H9 (cell line): ENCODE measurements at regions not wholly inside any gene's neighbourhood (a gene's known extent, or its start where the extent isn't known, plus 50 kb on each side); places are given as distances from the start of the nearest gene placed in this dataset.

Experiments used
- DNase-seq: peaks from one replicate; pipeline ENCODE4 v3.0.0-alpha.2; 2017
- H2AFZ ChIP-seq: one replicate; pipeline ENCODE4 v1.6.1; 2013; ENCODE audit warnings: mild to moderate bottlenecking, low read length, control low read depth, moderate library complexity
- H2AK5ac ChIP-seq: 2 replicates; pipeline ENCODE4 v1.6.1; 2013; ENCODE audit warnings: low read length, control low read depth, mixed read lengths; ENCODE audit not compliant: insufficient read length
- H2BK120ac ChIP-seq: one replicate; pipeline ENCODE4 v1.6.1; 2013; ENCODE audit warnings: low read depth, mild to moderate bottlenecking, low read length, control low read depth, inconsistent platforms; ENCODE audit not compliant: poor library complexity, severe bottlenecking
- H2BK12ac ChIP-seq: 2 replicates; pipeline ENCODE4 v1.6.1; 2013; ENCODE audit warnings: low read length, control low read depth, mixed read lengths, low read depth; ENCODE audit not compliant: insufficient read length
- H2BK15ac ChIP-seq: 2 replicates; pipeline ENCODE4 v1.6.1; 2013; ENCODE audit warnings: low read depth, low read length, control low read depth
- H2BK20ac ChIP-seq: one replicate; pipeline ENCODE4 v1.6.1; 2013; ENCODE audit warnings: low read depth, mild to moderate bottlenecking, low read length, control low read depth, inconsistent platforms; ENCODE audit not compliant: poor library complexity, severe bottlenecking
- H2BK5ac ChIP-seq: 2 replicates; pipeline ENCODE4 v1.6.1; 2013; ENCODE audit warnings: low read length, control low read depth, mixed read lengths; ENCODE audit not compliant: insufficient read length
- H3K14ac ChIP-seq: 2 replicates; pipeline ENCODE4 v1.6.1; 2013; ENCODE audit warnings: low read length, control low read depth; ENCODE audit not compliant: insufficient read depth
- H3K18ac ChIP-seq: 2 replicates; pipeline ENCODE4 v1.6.1; 2013; ENCODE audit warnings: low read depth, mild to moderate bottlenecking, mixed read lengths, low read length, control low read depth; ENCODE audit not compliant: insufficient read length
- H3K23ac ChIP-seq: 2 replicates; pipeline ENCODE4 v1.6.1; 2013; ENCODE audit warnings: low read length, control low read depth, mixed read lengths, low read depth; ENCODE audit not compliant: insufficient read length
- H3K23me2 ChIP-seq: 2 replicates; pipeline ENCODE4 v1.6.1; 2013; ENCODE audit warnings: low read depth, mild to moderate bottlenecking, mixed read lengths, low read length, control low read depth; ENCODE audit not compliant: insufficient read length, poor library complexity, severe bottlenecking
- H3K27ac ChIP-seq: 2 replicates; pipeline ENCODE4 v1.5.1; 2013; ENCODE audit warnings: low read length, control low read depth, mixed read lengths, low read depth; ENCODE audit not compliant: insufficient read length
- H3K27me3 ChIP-seq: 2 replicates; pipeline ENCODE4 v1.6.1; 2013; ENCODE audit warnings: low read length, control low read depth, inconsistent platforms; ENCODE audit not compliant: insufficient read depth
- H3K4ac ChIP-seq: 2 replicates; pipeline ENCODE4 v1.6.1; 2013; ENCODE audit warnings: low read depth, mild to moderate bottlenecking, control low read depth, inconsistent platforms, low read length, moderate library complexity
- H3K4me1 ChIP-seq: 2 replicates; pipeline ENCODE4 v1.6.1; 2013; ENCODE audit warnings: low read length, control low read depth, inconsistent platforms; ENCODE audit not compliant: insufficient read depth
- H3K4me2 ChIP-seq: 2 replicates; pipeline ENCODE4 v1.6.1; 2013; ENCODE audit warnings: low read length, control low read depth, mixed read lengths; ENCODE audit not compliant: insufficient read length, insufficient read depth
- H3K56ac ChIP-seq: 2 replicates; pipeline ENCODE4 v1.6.1; 2013; ENCODE audit warnings: low read depth, mild to moderate bottlenecking, mixed read lengths, low read length, control low read depth; ENCODE audit not compliant: insufficient read length
- H3K79me1 ChIP-seq: 2 replicates; pipeline ENCODE4 v1.6.1; 2013; ENCODE audit warnings: low read depth, mild to moderate bottlenecking, moderate library complexity, low read length, control low read depth, inconsistent platforms; ENCODE audit not compliant: insufficient read depth, poor library complexity, severe bottlenecking
- H3K79me2 ChIP-seq: 2 replicates; pipeline ENCODE4 v1.6.1; 2013; ENCODE audit warnings: low read length, control low read depth, inconsistent platforms; ENCODE audit not compliant: insufficient read depth
- H3K9ac ChIP-seq: 2 replicates; pipeline ENCODE4 v1.6.1; 2013; ENCODE audit warnings: low read length, control low read depth, mixed read lengths; ENCODE audit not compliant: insufficient read length; ENCODE audit errors: extremely low read depth
- H3K9me3 ChIP-seq: one replicate; pipeline ENCODE4 v1.6.1; 2013; ENCODE audit warnings: low read depth, low read length, inconsistent platforms; ENCODE audit not compliant: control insufficient read depth
- H3T11ph ChIP-seq: one replicate; pipeline ENCODE4 v1.6.1; 2013; ENCODE audit warnings: mild to moderate bottlenecking, low read length, control low read depth, inconsistent platforms
- H4K20me1 ChIP-seq: one replicate; pipeline ENCODE4 v1.6.1; 2013; ENCODE audit not compliant: control insufficient read depth, insufficient read length, insufficient read depth
- H4K5ac ChIP-seq: 2 replicates; pipeline ENCODE4 v1.6.1; 2013; ENCODE audit warnings: low read depth, mild to moderate bottlenecking, mixed read lengths, low read length, control low read depth; ENCODE audit not compliant: insufficient read length
- H4K8ac ChIP-seq: replicated peaks from 2 replicates; pipeline ENCODE4 v1.6.1; 2013; ENCODE audit warnings: low read length, control low read depth, mixed read lengths, low read depth; ENCODE audit not compliant: insufficient read length
- H4K91ac ChIP-seq: 2 replicates; pipeline ENCODE4 v1.6.1; 2013; ENCODE audit warnings: low read depth, mild to moderate bottlenecking, moderate library complexity, mixed read lengths, low read length, control low read depth; ENCODE audit not compliant: insufficient read length
- H3K27ac Mint-ChIP-seq, 3 experiments: 2 replicates in 2 of 3; 3 replicates in 1 of 3; pipeline ENCODE4 v1.8.0; 2020 to 2021; ENCODE audit warnings: mixed read lengths in 3 of 3, mild to moderate bottlenecking in 1 of 3, moderate library complexity in 1 of 3
- H3K27me3 Mint-ChIP-seq: 2 replicates; pipeline ENCODE4 v1.8.0; 2021; ENCODE audit warnings: low read depth, mild to moderate bottlenecking, moderate library complexity, mixed read lengths
- H3K36me3 Mint-ChIP-seq, 3 experiments: 2 replicates in 2 of 3; 3 replicates in 1 of 3; pipeline ENCODE4 v1.8.0; 2020 to 2021; ENCODE audit warnings: low read depth in 3 of 3, mixed read lengths in 3 of 3; ENCODE audit not compliant: insufficient read depth in 1 of 3
- H3K4me1 Mint-ChIP-seq, 2 experiments: 2 replicates each; pipeline ENCODE4 v1.8.0; 2020; ENCODE audit warnings: mixed read lengths in 2 of 2
- H3K4me3 Mint-ChIP-seq, 2 experiments: 2 replicates in 1 of 2; 3 replicates in 1 of 2; pipeline ENCODE4 v1.8.0; 2020 to 2021; ENCODE audit warnings: mild to moderate bottlenecking in 2 of 2, mixed read lengths in 2 of 2, moderate library complexity in 1 of 2
- H3K9me3 Mint-ChIP-seq, 2 experiments: 2 replicates in 1 of 2; 3 replicates in 1 of 2; pipeline ENCODE4 v1.8.0; 2020; ENCODE audit warnings: mild to moderate bottlenecking in 2 of 2, mixed read lengths in 2 of 2, moderate library complexity in 1 of 2
- WGBS: extraction: QIAGEN DNeasy Blood & Tissue Kit; methylation state at CpG from one replicate; pipeline ENCODE4 v1.1.7; 2013; ENCODE audit warnings: missing lambda C conversion rate, low lambda C conversion rate, mixed read lengths; ENCODE audit not compliant: insufficient read length; ENCODE audit errors: extremely low coverage; 5-methylcytosine and 5-hydroxymethylcytosine counted together
- TF ChIP-seq, protein P1 (sequence below): fragments of 200-600 bp; sonication (generic); conservative IDR thresholded peaks from 3 replicates; pipeline ENCODE4 v1.8.0; 2021; ENCODE audit warnings: antibody characterized with exemption, mild to moderate bottlenecking

DNA sequence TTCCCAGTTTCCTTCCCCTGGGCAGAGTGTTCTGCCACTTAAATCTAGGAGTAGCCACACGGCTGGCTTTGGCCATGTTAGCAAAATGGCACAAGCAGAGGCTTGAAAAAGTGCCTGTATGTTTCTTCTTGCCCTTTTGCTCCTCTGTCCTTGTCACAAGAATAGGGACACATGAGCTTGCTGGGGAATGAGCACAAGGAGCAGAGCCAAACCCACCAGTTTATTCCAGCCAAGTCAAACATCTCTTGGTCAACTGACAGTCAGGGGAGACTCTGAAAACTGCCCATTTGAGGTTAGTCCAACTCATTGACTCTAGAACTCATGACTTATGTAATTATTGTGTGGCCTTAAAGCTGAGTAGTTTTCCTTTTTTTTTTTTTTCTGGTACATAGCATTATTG, 739.7 kb upstream of the FZD8 start:
- Histone ChIP-seq H3K4me2 (no peak overlapping the region), H3K4me1 (no peaks in the 10 kb centered on the region), H2BK20ac (no peak overlapping the region), H2AFZ (no peak overlapping the region), H3K18ac (no peak overlapping the region), H3K23ac (no peak overlapping the region), H3K79me2 (no peaks in the 10 kb centered on the region), H3K9ac (no peak overlapping the region), H2BK12ac (no peak overlapping the region), H3K4ac (no peak overlapping the region), H3K14ac (no peak overlapping the region), H3K23me2 (no peaks in the 10 kb centered on the region), H3K79me1 (no peaks in the 10 kb centered on the region), H2BK15ac (no peak overlapping the region), H2BK5ac (no peak overlapping the region), H3K56ac (no peak overlapping the region), H3K9me3 (no peaks in the 10 kb centered on the region), H2AK5ac (no peak overlapping the region), H3K27me3 (no peaks in the 10 kb centered on the region), H3T11ph (no peak overlapping the region), H4K91ac (no peak overlapping the region), H3K27ac (no peak overlapping the region), H2BK120ac (no peak overlapping the region), H4K5ac (no peak overlapping the region), H4K8ac (no peak overlapping the region), H4K20me1 (peaks cover 2% of the 10 kb centered on the region)
- Mint-ChIP-seq H3K9me3 (0 out of 5 replicates have a peak, but pooled peaks cover 0 to 2% of the 10 kb centered on the region in 2 experiments), H3K36me3 (no peaks in the 10 kb centered on the region), H3K4me3 (no peak overlapping the region), H3K4me1 (no peaks in the 10 kb centered on the region), H3K27me3 (no peaks in the 10 kb centered on the region), H3K27ac (no peak overlapping the region)
- DNase-seq: no peak
- WGBS: no CpG with 5 or more reads among the region's 1 CpG
- TF ChIP-seq, protein P1, sequence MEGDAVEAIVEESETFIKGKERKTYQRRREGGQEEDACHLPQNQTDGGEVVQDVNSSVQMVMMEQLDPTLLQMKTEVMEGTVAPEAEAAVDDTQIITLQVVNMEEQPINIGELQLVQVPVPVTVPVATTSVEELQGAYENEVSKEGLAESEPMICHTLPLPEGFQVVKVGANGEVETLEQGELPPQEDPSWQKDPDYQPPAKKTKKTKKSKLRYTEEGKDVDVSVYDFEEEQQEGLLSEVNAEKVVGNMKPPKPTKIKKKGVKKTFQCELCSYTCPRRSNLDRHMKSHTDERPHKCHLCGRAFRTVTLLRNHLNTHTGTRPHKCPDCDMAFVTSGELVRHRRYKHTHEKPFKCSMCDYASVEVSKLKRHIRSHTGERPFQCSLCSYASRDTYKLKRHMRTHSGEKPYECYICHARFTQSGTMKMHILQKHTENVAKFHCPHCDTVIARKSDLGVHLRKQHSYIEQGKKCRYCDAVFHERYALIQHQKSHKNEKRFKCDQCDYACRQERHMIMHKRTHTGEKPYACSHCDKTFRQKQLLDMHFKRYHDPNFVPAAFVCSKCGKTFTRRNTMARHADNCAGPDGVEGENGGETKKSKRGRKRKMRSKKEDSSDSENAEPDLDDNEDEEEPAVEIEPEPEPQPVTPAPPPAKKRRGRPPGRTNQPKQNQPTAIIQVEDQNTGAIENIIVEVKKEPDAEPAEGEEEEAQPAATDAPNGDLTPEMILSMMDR: no peak
